ENCODE measurements at regions not wholly inside any gene's neighbourhood (a gene's known extent, or its start where the extent isn't known, plus 50 kb on each side); places are given as distances from the start of the nearest gene placed in this dataset.

DNA sequence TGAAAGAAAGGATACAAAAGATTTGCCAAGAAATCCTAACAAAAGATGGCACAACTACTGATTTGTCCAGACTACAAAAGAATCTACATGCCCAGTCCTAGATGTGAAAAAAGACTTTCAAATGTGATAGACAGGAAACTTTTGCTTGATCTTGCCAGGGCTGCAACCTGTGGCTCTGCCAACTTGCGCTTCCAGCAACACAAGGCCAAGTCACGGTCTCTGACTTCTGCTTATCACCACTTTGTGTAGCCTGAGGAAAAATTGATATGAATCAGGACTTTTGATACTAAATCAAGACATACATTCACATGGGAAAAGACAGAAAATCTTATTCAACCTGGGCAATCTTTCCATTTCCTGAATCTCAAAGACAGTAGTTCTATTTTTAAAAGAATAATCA lies 366.0 kb downstream of the RAB38 start:
- no peak for TF ChIP-seq POLR2A (IDR thresholded peaks at IDR 0.05; ENCODE audit: low read length)
- TF ChIP-seq GATA1 (IDR thresholded peaks at IDR 0.05; ENCODE audit: low read depth, low read length) = no peak

All from erythroblast (primary cell).